ACHN (cell line): ENCODE measurements at regions not wholly inside any gene's neighbourhood (a gene's known extent, or its start where the extent isn't known, plus 50 kb on each side); places are given as distances from the start of the nearest gene placed in this dataset.

ENCODE experiments used
- DNase-seq: peaks from one replicate; pipeline ENCODE4 v3.0.0-alpha.2; 2015
- in situ Hi-C: cut with HindIII; loops from 2 replicates; pipeline ENCODE4 v1.10.0; 2017; ENCODE audit warnings: low sequenced_read_pairs, low pct_ligation_motif_present, low pct_unique_long_range_greater_than_20kb

GRCh38 chr11:70543611-70544010 is 145.3 kb downstream of the CTTN start:
- DNase-seq = no peak
- in situ Hi-C loops = no loop called here

DNA sequence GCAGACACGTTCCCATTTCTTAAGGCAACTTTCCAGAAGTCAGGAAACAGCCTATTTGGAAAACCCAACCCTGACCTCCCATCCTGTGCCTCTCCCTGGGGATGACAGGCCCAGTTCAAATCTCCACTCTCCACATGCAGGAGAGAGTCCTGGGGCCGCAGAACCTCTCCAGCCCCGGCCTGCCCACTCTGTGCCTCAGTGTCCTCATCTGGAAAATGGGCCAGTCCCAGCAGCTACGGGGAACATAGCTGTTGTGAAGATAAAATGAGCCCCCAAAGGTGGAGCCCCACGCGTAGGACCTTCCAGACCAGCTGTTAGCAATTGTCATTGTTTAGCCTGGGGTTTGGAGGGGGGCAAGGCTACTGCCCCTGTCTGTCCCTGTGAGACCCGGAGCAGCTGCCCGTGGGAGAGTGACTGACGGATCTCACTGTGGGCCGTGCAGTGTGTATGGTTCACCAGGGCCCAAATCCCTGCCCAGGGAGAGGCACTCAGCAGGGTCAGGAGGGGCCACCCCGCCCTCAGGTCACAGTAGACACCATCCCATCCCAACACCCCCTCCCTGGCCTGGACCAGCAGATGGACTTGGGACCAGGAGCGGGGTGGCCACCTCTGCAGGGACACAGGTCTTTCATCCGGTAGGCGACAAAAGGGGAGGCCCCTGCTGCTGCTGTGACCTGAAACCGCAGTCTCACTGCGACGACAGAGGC is 145.9 kb downstream of the CTTN start:
- no peak for DNase-seq
- in situ Hi-C loops = no loop called here

DNA sequence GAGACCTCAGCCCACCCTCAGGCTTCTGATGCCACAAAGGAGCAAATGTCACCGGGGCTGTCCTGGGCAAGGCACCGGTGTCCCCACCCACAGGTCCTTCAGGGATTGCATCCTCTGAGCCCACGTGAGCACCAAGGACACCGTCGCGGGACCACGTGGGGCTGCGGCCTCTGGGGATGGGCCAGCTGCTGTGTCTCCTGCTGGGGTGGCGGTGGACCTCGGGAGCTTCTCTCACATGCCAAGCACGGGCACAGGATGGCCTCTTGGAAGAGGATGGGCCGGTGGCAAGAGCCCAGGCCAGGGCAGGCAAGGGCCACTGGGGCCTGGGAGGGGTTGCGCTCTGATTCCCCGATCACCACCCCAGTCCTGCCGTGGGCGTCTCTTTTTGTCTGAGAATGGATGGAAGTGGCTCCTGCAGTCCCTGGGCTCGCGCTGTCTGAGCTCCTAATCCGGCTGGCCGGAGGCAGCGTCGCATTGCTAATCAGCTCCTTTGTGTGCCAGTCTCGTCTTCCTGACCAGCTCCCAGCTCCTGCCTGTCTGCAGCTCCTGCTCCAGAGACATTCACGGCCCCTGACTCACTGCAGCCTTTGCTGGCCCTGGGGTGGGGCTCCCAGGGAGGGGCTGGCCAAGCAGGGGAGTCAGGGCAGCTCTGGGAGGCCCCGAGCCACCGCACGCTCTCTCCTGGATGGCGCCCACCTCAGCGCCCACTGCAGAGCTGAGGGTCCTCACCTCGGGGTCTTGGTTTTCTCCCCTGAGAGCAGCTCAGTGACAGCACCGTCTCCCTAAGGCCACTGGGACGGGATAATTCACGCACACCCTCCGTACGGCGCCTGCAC is 146.7 kb downstream of the CTTN start:
- no peak for DNase-seq
- in situ Hi-C loops = no loop called here

DNA sequence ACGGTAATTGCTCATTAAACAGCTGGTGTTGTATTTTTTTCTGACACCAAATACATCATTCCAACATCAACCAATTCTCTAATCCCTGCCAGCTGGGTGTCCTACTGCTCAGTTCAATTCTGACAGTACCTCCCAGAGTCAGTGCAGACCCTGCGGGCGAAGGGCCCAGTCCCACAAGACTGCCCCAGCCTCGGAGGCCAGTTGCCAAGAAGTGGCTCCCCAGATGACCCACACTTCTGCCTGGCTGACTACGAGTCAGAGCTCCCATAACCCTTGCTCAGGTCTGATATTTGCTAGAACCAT is 147.2 kb downstream of the CTTN start:
- in situ Hi-C loops = no loop called here
- no peak for DNase-seq

- in situ Hi-C loops = no loop called here
- no peak for DNase-seq
Measured at GRCh38 chr11:70546191-70546940, 148.0 kb downstream of the CTTN start.

- in situ Hi-C loops = no loop called here
- no peak for DNase-seq
Measured at GRCh38 chr11:70547386-70547785, 149.1 kb downstream of the CTTN start.

GRCh38 chr11:70547821-70548670 is 149.7 kb downstream of the CTTN start:
- DNase-seq = no peak
- in situ Hi-C loops = no loop called here

- in situ Hi-C loops = no loop called here
- DNase-seq = no peak
Measured at GRCh38 chr11:70548976-70549375, 150.6 kb downstream of the CTTN start.

DNA sequence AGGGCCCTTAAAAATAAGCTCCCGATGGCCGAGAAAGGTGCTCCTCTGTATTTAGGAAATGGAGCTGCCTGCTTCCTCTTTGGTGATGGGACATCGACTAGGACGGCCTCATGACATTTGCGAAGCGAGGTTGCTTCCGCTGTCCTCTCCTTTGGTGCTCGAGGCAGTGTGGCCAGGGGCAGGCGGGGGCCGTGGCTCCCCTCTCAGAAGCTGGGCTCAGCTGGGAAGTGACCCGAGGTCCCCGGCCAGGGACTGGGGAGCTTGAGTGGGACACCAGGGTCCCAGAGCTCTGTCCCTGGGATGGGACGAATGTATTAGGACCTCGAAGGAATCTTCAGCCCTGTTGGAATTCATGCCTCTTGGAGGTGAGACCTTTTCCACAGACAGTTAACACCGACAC is 151.1 kb downstream of the CTTN start:
- in situ Hi-C loops = no loop called here
- no peak for DNase-seq

- in situ Hi-C loops = no loop called here
- no peak for DNase-seq
Measured at GRCh38 chr11:70549796-70550195, 151.5 kb downstream of the CTTN start.

GRCh38 chr11:70550456-70551195 is 152.3 kb downstream of the CTTN start:
- in situ Hi-C loops = no loop called here
- no peak for DNase-seq

DNA sequence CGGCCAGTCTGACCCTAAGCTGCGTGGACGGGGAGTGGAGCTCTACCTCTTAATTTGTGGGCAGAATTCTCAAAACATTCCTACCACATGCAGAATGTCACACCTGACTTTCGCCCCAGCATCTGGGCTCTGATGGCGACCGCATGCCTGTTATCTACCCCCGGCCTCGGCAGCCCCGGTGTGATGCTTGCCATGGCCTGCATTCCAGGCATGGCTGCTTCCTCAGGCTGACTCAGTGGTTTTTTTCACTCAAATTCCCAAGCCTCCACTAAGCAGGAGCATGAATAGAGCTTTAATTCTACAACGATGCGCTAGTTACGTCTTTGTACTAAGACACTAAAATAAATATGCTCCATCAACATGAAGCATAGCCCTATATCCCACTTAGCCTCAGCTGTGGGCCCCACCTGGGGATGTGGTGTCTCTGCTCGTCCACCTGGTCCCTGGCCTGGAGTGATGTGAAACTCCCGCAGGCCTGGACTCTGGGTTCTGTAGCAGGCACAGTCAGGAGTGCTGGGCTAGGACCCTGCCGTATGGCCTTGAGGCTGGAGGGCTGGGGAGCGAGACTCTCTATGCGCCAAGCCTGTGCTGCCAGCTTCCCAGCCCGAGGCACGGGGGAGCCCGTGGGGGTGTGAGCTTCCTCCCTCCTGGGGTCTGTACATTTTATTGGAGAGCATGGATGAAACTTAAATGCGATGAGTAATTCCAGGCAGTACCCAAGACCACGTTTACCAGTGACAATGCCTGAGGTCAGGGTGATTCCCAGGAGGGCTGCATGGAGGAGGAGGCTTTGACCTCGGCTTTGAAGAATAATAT is 153.2 kb downstream of the CTTN start:
- no peak for DNase-seq
- in situ Hi-C loops = no loop called here

DNA sequence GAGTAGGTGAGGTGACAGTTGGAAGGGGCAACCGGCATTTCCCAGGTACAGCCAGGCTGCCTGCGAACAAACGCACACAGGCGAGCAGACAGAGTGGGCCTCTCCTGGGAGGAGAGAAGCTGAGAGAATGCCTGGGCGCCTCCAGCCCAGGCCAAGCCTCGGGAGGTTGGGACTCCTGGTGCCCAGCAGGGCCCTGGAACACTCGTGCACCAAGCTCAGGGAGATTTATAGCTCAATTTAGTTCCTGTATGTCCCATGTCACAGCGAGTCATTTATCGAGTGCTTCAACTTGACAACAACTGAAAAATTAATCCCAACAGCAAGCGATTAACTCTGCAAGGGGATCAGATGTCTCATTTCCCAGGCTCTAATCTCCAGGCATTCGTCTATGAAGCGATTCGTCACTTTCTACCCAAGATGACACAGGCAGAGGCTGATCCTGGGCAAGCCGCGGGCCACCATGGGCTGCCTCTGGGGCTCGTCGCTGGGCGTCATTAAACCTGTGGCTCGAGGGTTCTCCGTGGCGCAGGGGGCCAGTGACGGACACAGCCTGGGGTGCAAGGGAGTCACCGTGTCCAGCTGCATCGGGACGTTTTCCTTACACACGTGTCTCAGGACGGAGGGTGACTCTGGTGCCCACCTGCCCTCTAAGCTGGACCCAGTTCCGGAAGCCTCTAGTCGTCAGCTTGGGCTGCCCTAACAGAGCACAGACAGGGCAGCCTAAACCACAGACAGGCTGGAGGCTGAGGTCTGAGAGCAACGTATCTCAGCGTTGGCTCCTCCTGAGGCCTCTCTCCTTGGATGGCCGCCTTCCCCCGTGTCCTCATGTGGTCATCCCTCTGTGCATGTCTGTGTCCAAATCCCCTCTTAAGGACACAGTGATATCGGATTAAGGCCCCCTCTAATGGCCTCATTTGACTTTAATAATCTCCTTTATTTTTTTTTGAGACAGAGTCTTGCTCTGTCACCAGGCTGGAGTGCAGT is 154.1 kb downstream of the CTTN start:
- DNase-seq = no peak
- in situ Hi-C loops = no loop called here

GRCh38 chr11:70555078-70555477 is 156.7 kb downstream of the CTTN start:
- in situ Hi-C loops = no loop called here
- DNase-seq = no peak

DNA sequence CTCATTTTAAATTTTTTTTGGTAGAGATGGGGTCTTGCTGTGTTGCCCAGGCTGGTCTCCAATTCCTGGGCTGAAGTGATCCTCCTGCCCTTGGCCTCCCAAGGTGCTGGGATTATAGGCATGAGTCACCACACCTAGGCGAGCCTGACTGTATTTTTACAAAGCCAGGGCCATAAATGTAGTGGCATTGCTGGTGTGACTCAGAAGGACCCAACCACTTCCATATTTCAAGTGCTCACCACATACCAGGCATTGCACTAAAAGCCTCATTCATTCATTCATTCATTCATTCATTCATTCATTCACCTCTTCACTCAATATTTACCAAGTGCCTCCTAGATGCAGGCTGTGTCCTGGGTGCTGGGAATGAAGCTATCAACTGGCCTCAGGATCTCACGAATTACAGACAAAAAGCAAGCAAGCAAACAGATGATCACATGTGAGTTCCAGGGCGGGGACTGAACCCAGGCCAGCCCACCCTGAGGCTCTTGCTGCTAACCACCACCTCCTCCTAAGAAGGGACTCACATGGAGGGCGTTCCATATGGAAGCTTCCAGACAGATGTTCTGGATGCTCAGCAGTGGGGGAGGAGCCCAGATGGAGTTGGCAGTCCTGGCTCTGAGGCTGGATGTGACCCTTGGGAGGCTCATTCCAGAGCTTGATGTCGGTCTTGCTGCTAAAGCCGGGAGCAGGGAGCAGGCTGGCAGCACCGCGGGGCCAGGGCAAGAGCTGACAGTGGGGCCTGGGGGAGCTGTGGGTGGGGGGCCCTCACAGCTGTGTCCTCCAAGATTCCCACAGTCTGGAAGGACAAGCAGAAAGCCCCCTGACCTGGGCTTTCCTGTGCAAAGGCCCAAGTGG is 158.8 kb downstream of the CTTN start:
- in situ Hi-C loops = no loop called here
- no peak for DNase-seq
